CD8-positive, alpha-beta memory T cell (primary cell): ENCODE measurements at regions not wholly inside any gene's neighbourhood (a gene's known extent, or its start where the extent isn't known, plus 50 kb on each side); places are given as distances from the start of the nearest gene placed in this dataset.

Experiments
- CTCF ChIA-PET: fragments of 350-600 bp; sonication (Branson Sonifier 250); formaldehyde crosslinking; loops from one replicate; lab custom pipeline; 2021; ENCODE audit warnings: antibody characterized with exemption; lab: Charles Lee
- POLR2A ChIA-PET: fragments of 350-600 bp; sonication (Branson Sonifier 250); formaldehyde crosslinking; loops from one replicate; lab custom pipeline; 2021; ENCODE audit warnings: antibody characterized with exemption; lab: Charles Lee
- DNase-seq, 5 donors: peaks; one replicate each; pipeline versions ENCODE4 v3.0.0 to v3.0.0-alpha.2; 2020 to 2022; ENCODE audit warnings: mixed read lengths in 1 of 5
- H3K27ac ChIP-seq: one replicate; pipeline ENCODE4 v1.7.0; 2013; ENCODE audit warnings: low read depth, mild to moderate bottlenecking, low read length, moderate library complexity
- H3K27me3 ChIP-seq: 2 replicates; pipeline ENCODE4 v1.7.0; 2013; ENCODE audit warnings: low read length, mild to moderate bottlenecking; ENCODE audit not compliant: insufficient read depth, poor library complexity, severe bottlenecking
- H3K36me3 ChIP-seq: 2 replicates; pipeline ENCODE4 v1.7.0; 2013; ENCODE audit warnings: mild to moderate bottlenecking, low read length, moderate library complexity; ENCODE audit not compliant: insufficient read depth
- H3K4me1 ChIP-seq: 2 replicates; pipeline ENCODE4 v1.7.0; 2013; ENCODE audit warnings: mild to moderate bottlenecking, low read length, moderate library complexity; ENCODE audit not compliant: insufficient read depth
- H3K4me3 ChIP-seq: 2 replicates; pipeline ENCODE4 v1.7.0; 2013; ENCODE audit warnings: mild to moderate bottlenecking, low read length
- H3K9me3 ChIP-seq: 2 replicates; pipeline ENCODE4 v1.7.0; 2013; ENCODE audit warnings: mild to moderate bottlenecking, low read length
- H3K27ac Mint-ChIP-seq, 8 donors: one replicate each; pipeline ENCODE4 v1.8.0; 2020 to 2021; ENCODE audit warnings: mixed read lengths in 8 of 8, mild to moderate bottlenecking in 6 of 8, inconsistent platforms in 3 of 8, moderate library complexity in 3 of 8
- H3K27me3 Mint-ChIP-seq, 2 donors: one replicate each; pipeline ENCODE4 v1.8.0; 2020 to 2021; ENCODE audit warnings: mixed read lengths in 2 of 2, mild to moderate bottlenecking in 1 of 2, moderate library complexity in 1 of 2
- H3K36me3 Mint-ChIP-seq, 3 donors: one replicate each; pipeline ENCODE4 v1.8.0; 2020 to 2021; ENCODE audit warnings: mixed read lengths in 3 of 3, inconsistent platforms in 1 of 3, mild to moderate bottlenecking in 1 of 3
- H3K4me1 Mint-ChIP-seq, 3 donors: one replicate each; pipeline ENCODE4 v1.8.0; 2020 to 2021; ENCODE audit warnings: mixed read lengths in 3 of 3, inconsistent platforms in 1 of 3, mild to moderate bottlenecking in 1 of 3
- H3K4me3 Mint-ChIP-seq, 7 donors: one replicate each; pipeline ENCODE4 v1.8.0; 2020 to 2021; ENCODE audit warnings: mixed read lengths in 7 of 7, mild to moderate bottlenecking in 6 of 7, moderate library complexity in 4 of 7, inconsistent platforms in 2 of 7
- H3K9me3 Mint-ChIP-seq, 5 donors: one replicate each; pipeline ENCODE4 v1.8.0; 2020 to 2022; ENCODE audit warnings: mixed read lengths in 5 of 5, mild to moderate bottlenecking in 3 of 5, moderate library complexity in 2 of 5, inconsistent platforms in 1 of 5

DNA sequence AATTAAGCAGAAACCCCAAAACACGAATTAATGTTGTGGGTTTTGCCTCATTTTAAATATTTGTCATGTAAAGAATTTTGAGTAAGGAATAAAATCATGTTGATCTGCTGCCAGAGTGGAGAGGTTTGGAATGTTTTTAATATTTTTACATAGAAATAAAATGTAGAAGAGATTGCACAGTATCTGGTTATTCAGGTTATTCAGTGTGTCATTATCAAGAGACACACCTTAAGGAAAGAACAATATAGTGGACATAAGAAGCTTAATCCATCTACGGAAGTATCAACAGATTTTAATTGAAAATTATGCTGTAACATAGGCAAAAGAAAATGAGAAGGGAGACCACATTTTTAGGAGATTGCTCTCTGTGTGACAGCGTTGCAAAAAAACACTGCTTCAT, 410.4 kb downstream of the MED10 start:
- POLR2A ChIA-PET: no interaction called here
- no peak overlapping the region for H3K27ac Mint-ChIP-seq
- Histone ChIP-seq H3K4me3 (no peak overlapping the region), H3K36me3 (no peaks in the 10 kb centered on the region), H3K27me3 (no peaks in the 10 kb centered on the region), H3K27ac (no peak overlapping the region), H3K4me1 (no peaks in the 10 kb centered on the region), H3K9me3 (no peaks in the 10 kb centered on the region)
- DNase-seq: no peak
- CTCF ChIA-PET: no interaction called here
- H3K4me1 Mint-ChIP-seq: no peaks in the 10 kb centered on the region
- H3K27me3 Mint-ChIP-seq: peaks cover 0 to 2% of the 10 kb centered on the region in 2 donors
- no peak overlapping the region for H3K4me3 Mint-ChIP-seq
- peaks cover 0 to 13% (median 9%) of the 10 kb centered on the region in 5 donors for H3K9me3 Mint-ChIP-seq
- H3K36me3 Mint-ChIP-seq: no peaks in the 10 kb centered on the region

DNA sequence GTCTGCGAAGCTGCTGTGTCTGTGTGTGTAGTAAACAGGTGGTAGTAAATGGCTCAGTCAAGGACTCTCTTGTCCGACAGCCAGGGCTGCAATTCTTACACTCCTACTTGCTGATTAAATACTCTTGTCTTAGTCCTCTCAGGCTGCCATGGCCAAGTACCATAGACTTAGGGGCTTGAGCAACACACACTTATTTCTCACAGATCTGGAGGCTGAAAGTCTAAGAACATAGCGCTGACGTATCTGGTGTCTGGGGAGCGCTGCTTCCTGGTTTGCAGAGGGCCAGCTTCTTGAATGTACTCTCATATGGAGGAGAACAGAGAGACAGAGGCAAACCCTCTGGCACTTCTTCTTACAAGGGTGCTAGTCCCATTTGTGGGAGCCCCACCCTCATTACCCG, 411.0 kb downstream of the MED10 start:
- peaks cover 0 to 11% (median 9%) of the 10 kb centered on the region in 5 donors for H3K9me3 Mint-ChIP-seq
- Histone ChIP-seq H3K27me3 (no peaks in the 10 kb centered on the region), H3K4me3 (no peak overlapping the region), H3K9me3 (no peaks in the 10 kb centered on the region), H3K4me1 (no peaks in the 10 kb centered on the region), H3K36me3 (no peaks in the 10 kb centered on the region), H3K27ac (no peak overlapping the region)
- peaks cover 0 to 2% of the 10 kb centered on the region in 2 donors for H3K27me3 Mint-ChIP-seq
- H3K4me1 Mint-ChIP-seq: no peaks in the 10 kb centered on the region
- no peak overlapping the region for H3K4me3 Mint-ChIP-seq
- DNase-seq: no peak
- H3K36me3 Mint-ChIP-seq: no peaks in the 10 kb centered on the region
- POLR2A ChIA-PET: no interaction called here
- H3K27ac Mint-ChIP-seq: no peak overlapping the region
- CTCF ChIA-PET: no interaction called here

DNA sequence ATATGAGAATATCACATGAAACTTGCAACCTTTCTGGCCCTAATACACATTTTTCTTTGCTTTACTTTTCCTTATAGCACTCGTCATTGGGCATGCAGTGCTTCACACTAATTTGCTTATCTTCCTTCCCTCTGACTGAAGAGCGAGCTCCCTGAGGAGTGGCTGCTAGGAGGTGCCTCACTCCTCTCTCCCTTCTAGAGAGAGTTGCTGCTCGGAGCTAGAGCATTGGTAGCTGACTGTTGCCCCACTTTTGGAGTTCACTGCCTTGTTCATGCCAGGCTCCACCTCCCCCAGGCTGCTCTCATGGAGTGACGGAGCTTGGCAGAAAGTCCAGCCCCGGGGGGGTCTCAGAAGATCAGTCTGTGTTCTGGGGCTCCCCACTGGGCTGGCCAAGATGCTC, 413.2 kb downstream of the MED10 start:
- Histone ChIP-seq H3K27me3 (no peaks in the 10 kb centered on the region), H3K36me3 (no peaks in the 10 kb centered on the region), H3K4me3 (no peak overlapping the region), H3K9me3 (no peaks in the 10 kb centered on the region), H3K27ac (no peak overlapping the region), H3K4me1 (no peaks in the 10 kb centered on the region)
- no peak overlapping the region for H3K27ac Mint-ChIP-seq
- ChIA-PET CTCF (no interaction called here), POLR2A (no interaction called here)
- DNase-seq: no peak
- no peak overlapping the region for H3K4me3 Mint-ChIP-seq
- no peaks in the 10 kb centered on the region for H3K36me3 Mint-ChIP-seq
- no peaks in the 10 kb centered on the region for H3K4me1 Mint-ChIP-seq
- H3K27me3 Mint-ChIP-seq: peaks cover 0 to 2% of the 10 kb centered on the region in 2 donors
- H3K9me3 Mint-ChIP-seq: peaks cover 0 to 8% (median 7%) of the 10 kb centered on the region in 5 donors

DNA sequence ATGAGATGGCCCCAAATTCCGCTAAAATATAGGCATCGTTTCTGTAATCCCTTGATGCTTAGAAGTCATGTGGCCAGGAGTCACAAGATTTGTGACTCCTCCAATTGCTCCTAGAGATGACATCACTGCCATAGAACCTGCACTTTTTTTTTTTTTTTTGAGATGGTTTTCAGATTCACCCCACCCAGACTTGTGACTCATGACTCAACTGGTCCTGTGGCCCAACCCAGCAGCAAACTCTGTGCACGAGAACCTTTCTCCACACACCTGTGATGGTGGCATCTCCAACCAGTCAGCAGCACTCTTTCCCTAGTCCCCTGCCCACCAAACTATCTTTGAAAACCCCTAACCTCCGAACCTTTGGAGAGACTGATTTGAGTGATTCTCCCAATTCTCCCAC, 414.0 kb downstream of the MED10 start:
- Mint-ChIP-seq H3K36me3 (no peaks in the 10 kb centered on the region), H3K27ac (no peak overlapping the region), H3K4me1 (no peaks in the 10 kb centered on the region), H3K9me3 (peaks cover 0 to 7% (median 7%) of the 10 kb centered on the region in 5 donors), H3K27me3 (peaks cover 0 to 2% of the 10 kb centered on the region in 2 donors), H3K4me3 (no peak overlapping the region)
- Histone ChIP-seq H3K9me3 (no peaks in the 10 kb centered on the region), H3K4me1 (no peaks in the 10 kb centered on the region), H3K4me3 (no peak overlapping the region), H3K36me3 (no peaks in the 10 kb centered on the region), H3K27ac (no peak overlapping the region), H3K27me3 (no peaks in the 10 kb centered on the region)
- DNase-seq: no peak
- ChIA-PET CTCF (no interaction called here), POLR2A (no interaction called here)

DNA sequence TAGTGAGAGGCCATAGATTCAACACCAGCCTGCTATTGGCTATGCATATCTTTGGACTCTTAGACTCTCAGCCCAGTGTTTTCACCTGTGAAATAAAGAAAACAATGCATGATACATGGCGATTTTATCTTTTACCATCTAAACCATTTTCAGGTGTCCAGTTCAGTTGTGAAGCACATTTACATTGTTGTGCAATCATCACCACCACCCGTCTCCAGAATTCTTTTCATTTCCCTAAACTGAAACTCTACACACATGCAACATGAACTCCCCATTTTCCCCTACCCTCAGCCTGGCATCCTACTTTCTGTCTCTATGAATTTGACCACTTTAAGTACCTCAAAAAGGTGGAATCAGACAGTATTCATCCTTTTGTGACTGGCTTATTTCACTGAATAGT, 420.6 kb downstream of the MED10 start:
- CTCF ChIA-PET: no interaction called here
- H3K9me3 ChIP-seq: no peaks in the 10 kb centered on the region

DNA sequence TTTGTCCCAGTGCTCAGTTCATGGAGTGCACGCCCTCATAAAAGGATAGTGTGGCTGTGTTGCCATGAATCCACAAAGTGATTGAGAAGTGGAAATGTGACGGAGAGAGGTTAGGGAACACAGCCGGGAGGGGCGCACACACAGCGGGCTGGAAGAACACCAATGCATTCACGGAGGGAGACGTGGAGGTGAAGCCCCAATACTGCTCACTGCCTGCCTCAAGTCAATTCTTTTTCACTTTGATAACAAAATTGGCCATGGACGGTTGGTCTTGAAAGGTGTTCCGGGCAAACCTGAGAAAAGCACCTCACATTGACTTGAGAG, 424.1 kb downstream of the MED10 start:
- H3K27ac Mint-ChIP-seq: no peak overlapping the region
- no peak for DNase-seq
- Histone ChIP-seq H3K9me3 (no peaks in the 10 kb centered on the region), H3K4me3 (no peak overlapping the region), H3K27me3 (no peaks in the 10 kb centered on the region), H3K36me3 (no peaks in the 10 kb centered on the region), H3K27ac (no peak overlapping the region), H3K4me1 (no peaks in the 10 kb centered on the region)
- H3K36me3 Mint-ChIP-seq: no peaks in the 10 kb centered on the region
- no peak overlapping the region for H3K4me3 Mint-ChIP-seq
- no peaks in the 10 kb centered on the region for H3K4me1 Mint-ChIP-seq
- POLR2A ChIA-PET: no interaction called here
- CTCF ChIA-PET: no interaction called here
- H3K27me3 Mint-ChIP-seq: peaks cover 4 to 12% of the 10 kb centered on the region in 2 donors
- H3K9me3 Mint-ChIP-seq: peaks cover 0 to 6% (median 2%) of the 10 kb centered on the region in 5 donors

More for the DNA sequence above, 420.6 kb downstream of the MED10 start:
- H3K36me3 ChIP-seq: no peaks in the 10 kb centered on the region
- Mint-ChIP-seq H3K4me3 (no peak overlapping the region), H3K27me3 (peaks cover 4 to 12% of the 10 kb centered on the region in 2 donors), H3K9me3 (peaks cover 0 to 5% (median 0%) of the 10 kb centered on the region in 5 donors), H3K27ac (no peak overlapping the region), H3K36me3 (no peaks in the 10 kb centered on the region), H3K4me1 (no peaks in the 10 kb centered on the region)
- POLR2A ChIA-PET: no interaction called here
- no peak overlapping the region for H3K27ac ChIP-seq
- H3K4me1 ChIP-seq: no peaks in the 10 kb centered on the region
- DNase-seq: no peak
- H3K27me3 ChIP-seq: no peaks in the 10 kb centered on the region
- H3K4me3 ChIP-seq: no peak overlapping the region

DNA sequence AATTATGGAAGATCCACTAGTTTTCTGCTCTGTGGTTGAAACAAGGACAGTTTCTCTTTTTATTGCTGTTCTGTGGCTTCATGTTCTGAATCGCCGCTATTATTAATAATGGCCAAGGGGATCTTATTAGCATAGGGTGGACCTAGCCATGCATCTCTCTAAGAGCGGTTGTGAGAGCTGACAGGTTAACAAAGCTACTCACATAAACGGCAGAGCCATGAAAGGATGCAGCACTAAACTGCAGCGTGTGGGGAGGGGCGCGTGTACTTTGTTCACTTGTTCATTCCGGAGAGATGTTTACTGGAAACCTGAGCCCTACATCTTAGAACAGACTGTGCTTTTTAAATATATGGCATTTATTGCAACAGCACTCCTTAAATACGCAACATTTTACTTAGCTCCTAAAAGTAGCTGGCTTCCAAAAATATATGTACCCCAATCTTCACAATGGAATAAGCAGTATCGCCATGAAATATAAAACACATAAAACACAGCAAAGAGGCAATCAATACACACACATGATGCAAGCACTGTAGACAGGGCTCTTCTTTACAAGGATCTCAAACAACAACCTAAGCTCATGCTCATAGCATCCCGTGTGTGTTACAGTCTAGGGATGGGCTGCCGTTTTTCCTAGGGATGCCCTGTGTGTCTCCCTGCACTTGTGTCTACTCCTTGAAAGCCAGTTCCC, 424.6 kb downstream of the MED10 start:
- Mint-ChIP-seq H3K36me3 (no peaks in the 10 kb centered on the region), H3K4me1 (no peaks in the 10 kb centered on the region), H3K9me3 (peaks cover 0 to 6% (median 2%) of the 10 kb centered on the region in 5 donors), H3K4me3 (no peak overlapping the region), H3K27ac (no peak overlapping the region), H3K27me3 (peaks cover 4 to 12% of the 10 kb centered on the region in 2 donors)
- ChIA-PET POLR2A (no interaction called here), CTCF (no interaction called here)
- no peaks in the 10 kb centered on the region for H3K9me3 ChIP-seq
- no peaks in the 10 kb centered on the region for H3K27me3 ChIP-seq
- H3K4me1 ChIP-seq: no peaks in the 10 kb centered on the region
- no peaks in the 10 kb centered on the region for H3K36me3 ChIP-seq
- no peak overlapping the region for H3K4me3 ChIP-seq
- H3K27ac ChIP-seq: no peak overlapping the region
- DNase-seq: no peak

DNA sequence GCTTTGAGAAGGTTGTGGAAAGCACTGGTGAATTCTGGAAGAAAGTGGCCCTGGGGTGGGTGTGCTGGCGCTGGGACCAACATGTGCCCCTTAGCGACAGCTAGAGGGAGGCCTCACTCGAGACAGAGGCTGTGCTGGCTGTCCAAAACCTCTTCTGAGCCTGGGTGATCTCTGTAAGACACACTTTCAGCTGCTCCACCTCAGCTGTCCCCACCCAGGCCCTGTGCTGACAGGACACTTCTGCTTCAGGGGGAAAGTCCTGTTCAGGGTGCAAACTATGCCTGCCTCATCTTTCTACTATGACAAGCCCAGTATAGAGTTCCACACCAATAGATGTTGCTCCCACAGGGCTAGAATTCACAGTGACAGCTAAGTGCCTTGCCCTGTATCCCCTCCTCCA, 426.4 kb downstream of the MED10 start:
- ChIA-PET CTCF (no interaction called here), POLR2A (no interaction called here)
- peaks cover 0 to 12% of the 10 kb centered on the region in 2 donors for H3K27me3 Mint-ChIP-seq

More for the DNA sequence above, 426.4 kb downstream of the MED10 start:
- no peak overlapping the region for H3K4me3 Mint-ChIP-seq
- no peaks in the 10 kb centered on the region for H3K4me1 ChIP-seq
- no peaks in the 10 kb centered on the region for H3K9me3 ChIP-seq
- H3K36me3 ChIP-seq: no peaks in the 10 kb centered on the region
- H3K36me3 Mint-ChIP-seq: no peaks in the 10 kb centered on the region
- no peak overlapping the region for H3K27ac Mint-ChIP-seq
- no peaks in the 10 kb centered on the region for H3K4me1 Mint-ChIP-seq
- peaks cover 0 to 7% (median 3%) of the 10 kb centered on the region in 5 donors for H3K9me3 Mint-ChIP-seq
- no peak for DNase-seq
- no peak overlapping the region for H3K4me3 ChIP-seq
- H3K27me3 ChIP-seq: no peaks in the 10 kb centered on the region
- H3K27ac ChIP-seq: no peak overlapping the region
